GM21390 (cell line): ENCODE measurements at regions not wholly inside any gene's neighbourhood (a gene's known extent, or its start where the extent isn't known, plus 50 kb on each side); places are given as distances from the start of the nearest gene placed in this dataset.

Source experiments
- ATAC-seq: cut with Tn5 transposase; IDR thresholded peaks from one replicate; pipeline ENCODE4 v1.9.1; 2021; ENCODE audit not compliant: unreplicated experiment

DNA sequence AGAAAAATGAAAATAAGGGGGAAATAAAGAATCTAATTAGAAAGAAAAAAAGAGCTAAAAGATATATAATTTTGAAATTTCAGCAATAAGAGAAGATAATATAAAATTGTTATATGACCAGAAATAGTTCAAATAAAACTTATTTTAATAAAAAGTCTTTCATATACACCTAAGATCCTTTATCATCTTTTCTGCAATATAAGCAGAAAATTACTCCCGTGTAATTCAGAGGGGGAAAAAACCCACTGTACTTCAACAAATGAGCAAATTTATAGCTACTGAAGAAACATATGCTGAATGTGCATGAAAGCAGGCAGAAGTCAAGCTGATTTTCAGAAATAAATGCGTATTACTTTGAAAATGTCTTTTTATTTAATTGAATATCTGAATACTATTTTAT lies 771.3 kb downstream of the FAT4 start:
- ATAC-seq, result no peak

DNA sequence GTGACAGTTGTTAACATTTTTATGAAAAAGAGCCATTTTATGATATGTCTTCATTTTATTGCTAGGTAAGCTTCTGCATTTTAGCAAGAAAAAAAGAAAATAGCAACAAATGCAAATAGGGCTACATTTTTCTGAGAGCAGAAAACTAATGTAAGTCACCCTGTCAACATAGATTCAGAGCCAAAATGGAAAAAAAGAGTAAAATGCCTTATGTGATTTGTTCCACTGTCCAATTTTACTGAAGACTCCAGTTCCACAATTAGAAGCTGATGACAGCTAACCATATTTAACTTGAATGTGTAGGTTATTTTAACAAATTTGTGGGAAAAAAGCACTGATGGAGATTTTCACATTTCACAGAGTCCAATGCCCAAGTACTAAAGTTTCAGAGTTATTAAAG lies 772.3 kb downstream of the FAT4 start:
- ATAC-seq, result no peak

DNA sequence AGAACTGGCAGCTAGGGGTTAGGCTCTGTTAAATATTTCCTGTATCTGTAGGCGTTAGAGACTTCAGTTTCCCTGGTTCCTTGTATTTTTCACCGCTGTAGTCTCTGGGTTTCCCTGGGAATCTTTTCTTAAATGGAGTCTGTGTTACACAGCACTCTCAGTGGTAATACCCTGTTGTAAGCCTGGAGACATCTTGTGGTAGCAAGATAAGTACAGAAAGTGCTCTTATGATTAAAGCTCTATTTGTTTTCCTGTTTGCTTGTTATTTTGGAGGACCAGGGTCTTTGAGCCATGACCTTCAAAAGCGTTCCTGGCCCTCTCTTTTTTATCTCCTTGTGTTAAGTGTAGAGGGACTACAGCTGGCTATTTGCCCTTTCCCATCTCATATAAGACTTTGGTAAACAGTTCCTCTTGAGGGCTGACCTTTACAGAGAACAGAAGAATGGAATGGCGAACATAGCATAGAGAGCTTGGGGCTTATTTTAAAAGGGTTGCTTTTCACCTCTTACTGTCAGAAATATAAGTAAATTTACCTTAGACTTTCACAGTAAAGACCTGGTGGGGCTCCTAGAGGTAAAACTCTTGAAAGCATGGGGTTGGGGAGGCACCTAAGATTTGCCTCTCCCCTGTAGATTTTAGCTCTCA lies 782.5 kb downstream of the FAT4 start:
- ATAC-seq, result no peak

DNA sequence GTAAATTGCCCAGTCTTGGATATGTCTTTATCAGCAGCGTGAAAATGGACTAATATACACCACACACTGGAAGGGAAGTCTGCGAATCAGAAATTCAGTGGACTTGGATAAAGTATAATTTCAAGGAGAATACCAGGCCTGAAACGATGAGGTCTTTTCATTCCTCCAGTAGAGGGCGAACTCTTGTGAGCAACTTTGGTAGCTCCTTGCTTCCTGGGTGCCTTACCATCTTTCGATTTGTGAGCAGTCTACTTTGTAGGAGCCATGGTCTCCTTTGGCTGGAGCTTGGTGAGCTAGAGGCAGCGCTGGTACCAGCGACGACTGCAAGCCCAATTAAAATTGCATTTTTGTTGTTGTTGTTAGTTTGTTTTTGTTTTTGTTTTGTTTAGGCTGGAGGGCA lies 791.9 kb downstream of the FAT4 start:
- ATAC-seq, result no peak

DNA sequence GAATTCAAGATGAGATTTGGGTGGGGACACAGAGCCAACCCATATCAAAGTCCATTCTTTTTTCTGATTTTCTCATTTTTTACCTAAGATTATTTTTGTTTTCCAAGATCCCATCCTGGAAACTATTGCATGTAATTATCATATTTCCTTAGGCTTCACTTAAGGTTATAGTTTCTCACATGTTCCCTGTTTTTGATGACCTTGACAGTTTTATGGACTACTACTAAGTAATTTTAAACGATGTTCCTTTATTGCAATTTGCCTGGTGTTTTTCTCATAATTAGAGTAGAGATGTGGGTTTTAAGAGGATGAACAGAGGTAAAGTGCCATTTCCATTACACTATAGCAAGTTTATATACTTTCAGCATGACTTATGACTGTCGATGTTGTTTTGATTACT lies 795.1 kb downstream of the FAT4 start:
- ATAC-seq, result no peak

DNA sequence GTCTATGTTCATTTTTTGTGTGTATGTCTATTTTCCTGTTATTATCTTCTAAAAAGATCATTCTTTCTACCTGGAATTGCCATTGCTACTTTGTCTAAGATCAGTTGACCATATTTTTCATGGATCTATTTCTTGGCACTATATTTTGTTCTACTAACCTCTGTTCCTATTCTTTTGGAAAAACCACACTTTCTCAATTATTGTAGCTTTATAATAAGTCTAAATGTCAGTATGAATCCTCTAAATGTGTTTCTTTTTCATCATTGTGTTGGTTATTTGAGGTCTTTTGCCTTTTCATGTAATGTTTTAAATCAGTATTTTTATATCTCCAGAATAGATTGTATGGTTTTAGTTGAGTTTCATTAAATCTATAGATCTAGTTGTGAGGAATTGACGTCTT lies 798.3 kb downstream of the FAT4 start:
- no peak for ATAC-seq

DNA sequence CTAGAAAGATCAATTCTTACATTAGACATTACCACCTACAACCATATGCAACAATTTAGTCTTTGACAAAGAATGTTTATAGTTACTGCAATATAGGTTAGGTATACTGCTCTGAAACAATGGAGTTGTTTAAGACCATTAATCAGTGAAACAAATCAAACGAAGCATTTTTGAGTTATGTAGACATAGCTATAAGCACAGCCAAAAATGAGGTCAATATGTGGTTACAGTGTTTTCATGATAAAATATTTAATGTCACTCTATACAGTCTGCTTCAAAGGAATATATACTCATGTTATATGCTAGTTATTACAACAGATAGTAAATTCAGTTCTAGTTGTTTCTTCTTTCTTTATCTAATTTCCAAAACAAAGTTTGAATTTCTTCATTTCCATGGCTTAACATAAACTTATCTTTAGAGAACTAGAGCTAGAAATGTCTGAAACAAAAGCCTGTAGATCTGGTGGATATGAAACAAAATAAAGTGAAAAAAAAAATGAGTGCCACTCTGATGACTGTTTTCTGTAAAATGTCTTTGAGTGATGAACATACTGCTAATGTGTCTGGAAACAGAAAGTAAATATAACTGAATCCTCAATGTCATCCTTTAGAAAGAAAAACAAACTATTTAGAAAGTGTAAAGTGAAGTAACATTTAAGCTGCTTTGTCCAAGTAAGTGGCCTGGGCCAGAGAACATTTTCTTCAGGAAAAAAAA lies 809.0 kb downstream of the FAT4 start:
- ATAC-seq, result no peak

DNA sequence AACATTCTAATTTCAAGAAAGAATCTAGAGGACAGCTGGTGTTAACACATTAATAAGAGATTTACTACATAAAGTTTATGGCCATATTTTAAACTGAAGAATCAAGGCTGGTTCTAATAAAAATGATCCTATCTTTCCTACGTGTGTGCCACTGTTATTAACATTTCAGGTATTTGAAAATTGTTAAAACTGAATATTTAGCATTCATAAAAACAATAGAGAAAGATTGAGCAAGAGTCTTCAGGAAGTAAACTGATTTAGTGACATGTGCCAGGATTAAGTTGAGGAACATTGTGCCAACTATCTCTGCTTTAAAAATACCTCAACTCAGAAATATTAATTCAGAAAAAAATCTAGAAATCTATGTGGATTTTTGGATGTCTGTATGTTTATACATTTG lies 810.1 kb downstream of the FAT4 start:
- ATAC-seq, result no peak

DNA sequence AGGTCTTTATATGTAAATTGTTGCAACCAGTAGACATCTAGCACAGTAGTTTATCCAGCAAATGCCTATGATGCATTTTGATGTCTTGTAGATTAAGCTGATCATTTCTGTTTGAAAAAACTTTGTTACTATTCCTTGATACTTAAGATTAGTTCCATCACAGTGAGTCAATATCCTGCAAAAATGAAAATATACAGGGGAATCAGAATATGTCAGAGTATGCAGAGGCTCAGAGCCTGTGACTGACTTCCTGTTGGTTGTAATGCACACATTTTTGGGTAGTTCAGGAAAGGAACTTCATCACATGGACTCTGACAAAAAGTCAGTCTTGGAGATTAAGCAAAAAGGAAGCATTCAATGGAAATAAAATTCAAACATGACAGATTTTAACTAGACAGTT lies 815.5 kb downstream of the FAT4 start:
- ATAC-seq, result no peak

DNA sequence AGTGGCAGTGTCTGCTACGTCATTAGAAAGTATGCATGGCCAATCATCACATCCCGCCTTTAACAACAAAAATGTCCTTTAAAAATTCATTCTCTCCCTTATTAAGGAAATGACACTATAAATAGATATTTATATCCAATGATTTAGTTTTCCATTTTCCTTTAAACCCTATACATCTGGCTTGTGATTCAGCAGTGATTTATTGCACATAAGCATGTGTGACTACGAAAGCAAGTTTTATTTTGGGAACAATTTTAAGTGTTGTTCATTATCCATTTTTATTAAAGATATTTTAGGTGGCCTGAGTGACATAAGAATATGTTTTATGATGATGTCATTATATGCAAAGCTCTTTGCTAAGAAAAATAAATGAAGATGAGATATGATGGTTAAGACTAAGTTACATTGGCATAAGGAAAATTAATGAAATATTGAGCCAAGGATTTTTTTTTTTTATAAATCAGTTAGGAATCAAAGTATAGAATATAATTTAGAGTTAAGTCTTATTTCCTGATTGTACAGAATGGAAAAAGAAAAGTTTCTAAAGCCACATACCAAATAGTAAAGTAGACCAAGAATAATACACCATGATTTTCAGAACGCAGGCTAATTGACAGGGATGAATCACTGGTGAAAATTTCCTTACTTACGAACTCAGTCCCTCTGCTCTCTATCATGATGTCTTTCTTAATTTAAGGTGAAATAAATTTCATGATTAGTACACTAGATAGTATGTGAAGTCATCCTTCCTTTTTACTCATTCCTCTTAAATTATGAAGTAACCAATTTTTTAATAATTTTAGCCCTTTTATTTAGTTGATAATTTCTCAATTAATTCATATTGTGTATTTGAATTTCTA lies 822.4 kb downstream of the FAT4 start:
- no peak for ATAC-seq

DNA sequence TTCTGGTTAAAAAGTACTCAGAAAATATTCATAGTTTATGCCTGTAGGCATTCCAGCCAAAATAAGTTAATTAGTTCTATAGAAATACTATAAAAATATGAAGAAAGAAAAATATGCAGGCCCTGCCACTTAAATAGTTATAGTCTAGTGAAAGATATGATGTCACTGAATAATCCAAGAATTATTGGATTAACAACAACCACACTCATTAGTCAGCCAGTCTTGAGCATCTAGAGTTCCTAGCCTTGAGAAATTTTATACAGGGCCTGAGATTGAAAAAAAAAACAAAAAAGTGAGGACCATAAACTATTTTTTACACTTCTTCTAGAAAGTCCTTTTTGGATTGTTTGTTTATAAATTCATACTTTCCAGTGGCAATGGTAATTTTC lies 823.0 kb downstream of the FAT4 start:
- no peak for ATAC-seq

DNA sequence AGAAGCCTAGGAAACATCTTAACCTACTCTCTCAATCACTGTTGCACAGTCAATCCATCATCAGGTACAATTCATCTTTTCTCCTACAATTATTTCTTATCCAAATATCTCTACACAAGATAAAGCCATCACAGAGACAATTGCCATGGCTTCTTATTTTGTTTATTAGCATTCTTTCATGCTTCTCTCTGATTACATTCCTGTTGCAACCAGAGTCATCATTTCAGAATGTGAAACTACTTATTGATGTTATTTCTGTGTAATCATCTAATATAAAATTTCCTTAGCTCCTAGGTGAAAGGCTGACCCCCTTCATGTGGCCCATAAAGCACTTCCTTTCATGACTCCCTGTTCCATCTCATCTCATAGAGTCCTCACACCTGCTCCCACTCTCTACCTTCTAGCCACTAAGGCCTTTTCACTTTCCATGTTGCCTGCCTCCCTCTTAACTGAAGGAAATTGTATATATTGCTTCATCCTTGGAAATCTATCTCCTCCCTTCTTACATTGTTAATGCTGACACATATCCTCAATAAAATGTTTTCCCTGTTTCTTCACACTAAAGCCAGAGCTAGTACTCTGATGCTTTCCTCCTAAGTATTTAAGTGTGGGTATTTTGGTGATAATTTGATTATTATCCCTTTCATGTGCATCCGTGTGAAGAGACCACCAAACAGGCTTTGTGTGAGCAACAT lies 829.9 kb downstream of the FAT4 start:
- no peak for ATAC-seq

DNA sequence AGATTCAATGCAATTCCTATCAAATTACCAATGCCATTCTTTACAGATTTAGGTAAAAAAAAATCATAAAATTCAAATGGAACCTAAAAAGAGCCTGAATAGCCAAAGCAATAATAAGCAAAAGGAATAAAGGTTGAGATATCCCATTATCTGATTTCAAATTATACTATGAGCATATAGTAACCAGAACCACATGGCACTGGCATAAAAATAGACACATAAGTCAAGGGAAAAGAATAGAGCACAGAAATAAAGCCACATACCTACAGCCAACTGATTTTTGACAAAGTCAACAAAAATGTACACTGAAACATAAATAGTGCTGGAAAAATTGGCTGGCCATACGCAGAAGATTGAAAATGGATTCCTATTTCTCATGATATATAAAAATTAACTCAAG lies 853.7 kb downstream of the FAT4 start:
- ATAC-seq, result no peak

DNA sequence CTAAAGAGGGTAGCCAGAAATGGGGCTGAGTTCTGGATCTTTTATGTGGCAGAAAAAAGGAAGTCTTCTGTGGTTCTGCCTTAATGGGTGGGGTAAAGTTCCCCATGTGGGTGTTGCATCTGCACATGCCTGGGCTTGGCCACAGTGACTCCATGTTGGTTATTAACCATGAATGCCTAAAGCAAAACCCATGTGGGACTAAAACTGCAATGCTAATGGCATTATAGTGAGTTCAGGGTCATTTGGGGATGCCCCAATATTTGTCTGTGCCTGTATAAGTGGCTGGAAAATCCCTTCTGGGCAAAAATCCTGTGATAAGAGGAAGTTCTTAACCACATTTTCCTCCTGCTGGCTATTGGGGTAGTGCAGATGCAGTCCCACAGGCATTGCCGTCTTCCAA lies 857.4 kb downstream of the FAT4 start:
- no peak for ATAC-seq

DNA sequence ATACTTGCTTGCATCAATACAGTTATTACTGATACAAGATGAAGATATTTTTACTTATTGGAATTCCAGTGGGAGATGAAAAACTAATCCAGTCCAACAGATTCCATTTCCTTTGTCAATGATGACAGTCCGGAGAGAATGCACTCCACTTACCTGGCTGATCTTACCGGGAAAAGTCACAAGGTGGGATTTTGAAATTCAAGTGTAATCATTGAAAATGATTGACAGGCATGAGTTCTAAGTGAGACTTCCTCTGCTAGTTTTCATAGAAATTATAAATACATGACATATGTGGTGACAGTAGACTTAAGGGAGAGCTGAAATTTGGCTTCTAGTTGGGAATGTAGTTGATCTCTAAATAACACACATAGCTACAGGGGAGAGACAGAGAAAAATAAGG lies 859.9 kb downstream of the FAT4 start:
- ATAC-seq, result no peak

DNA sequence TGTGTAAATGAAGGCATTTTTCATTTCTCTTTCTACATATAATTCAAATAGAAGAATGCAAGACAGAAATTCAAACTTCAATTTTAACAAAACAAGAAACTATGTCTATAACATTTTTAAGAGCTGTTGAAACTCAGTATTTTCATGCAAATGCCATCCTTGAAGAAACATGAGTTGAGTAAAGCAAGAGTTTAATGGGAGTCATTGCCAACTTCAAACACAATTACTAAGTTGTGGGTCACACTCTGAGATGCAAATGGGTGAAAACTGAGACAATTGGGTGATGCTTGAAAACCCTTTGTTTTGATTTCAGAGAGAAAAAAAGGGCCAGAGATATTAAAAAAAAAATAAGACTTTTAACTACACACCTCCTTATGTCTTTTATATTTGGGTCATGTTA lies 865.9 kb downstream of the FAT4 start:
- no peak for ATAC-seq

DNA sequence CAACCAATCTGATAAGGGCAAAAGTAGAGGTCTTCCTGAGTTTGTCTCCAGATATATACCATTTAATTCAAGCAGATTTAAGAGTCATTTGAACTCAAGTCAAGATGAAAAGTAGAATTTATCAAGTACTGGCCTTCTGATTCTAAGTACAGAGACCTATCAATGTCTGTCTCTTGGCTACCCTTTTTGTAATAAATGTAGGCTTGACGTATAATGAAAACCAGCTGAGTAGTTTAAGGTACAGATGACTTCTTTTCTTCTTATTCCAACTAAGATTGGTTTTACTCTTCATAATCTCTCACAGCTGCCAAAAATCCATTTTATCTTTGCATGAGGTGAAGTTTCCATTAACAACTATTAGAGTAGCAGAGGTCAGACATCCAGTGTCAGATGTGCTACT lies 867.6 kb downstream of the FAT4 start:
- no peak for ATAC-seq

DNA sequence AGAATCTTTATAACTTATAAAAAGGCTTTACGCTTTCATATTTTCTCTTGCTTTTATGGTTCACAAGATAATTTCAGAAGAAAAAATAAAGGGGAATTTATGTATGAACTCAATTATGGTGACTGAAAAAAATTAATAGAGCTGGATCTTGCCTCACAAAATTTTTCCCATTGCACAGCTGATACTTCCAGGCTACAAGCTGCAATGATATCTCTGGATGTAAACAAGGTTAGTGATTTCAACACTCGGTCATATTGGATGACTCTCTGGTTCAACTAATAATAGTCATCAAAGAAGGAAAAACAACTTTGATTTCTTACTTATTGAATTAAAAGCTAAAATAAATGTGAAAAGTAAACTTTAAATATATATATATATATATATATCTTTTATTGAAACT lies 868.0 kb downstream of the FAT4 start:
- ATAC-seq, result no peak

DNA sequence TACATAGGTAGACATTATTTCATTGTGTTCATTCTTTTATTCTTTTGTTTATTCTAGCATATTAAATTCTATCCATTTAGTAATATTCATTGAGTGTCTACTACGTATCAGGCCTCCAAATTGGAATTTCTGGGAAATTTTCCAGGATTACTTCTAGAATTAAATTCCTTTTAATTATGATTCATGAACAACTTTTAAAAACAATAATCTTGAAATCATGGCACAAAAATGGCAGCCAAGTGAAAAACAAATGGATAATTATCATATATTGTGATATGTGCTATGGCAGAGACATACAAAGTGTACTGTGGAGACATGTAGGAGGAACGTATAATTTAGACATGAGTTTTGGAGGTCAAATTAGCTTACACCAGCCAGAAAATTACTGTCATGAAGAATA lies 868.5 kb downstream of the FAT4 start:
- ATAC-seq, result no peak

DNA sequence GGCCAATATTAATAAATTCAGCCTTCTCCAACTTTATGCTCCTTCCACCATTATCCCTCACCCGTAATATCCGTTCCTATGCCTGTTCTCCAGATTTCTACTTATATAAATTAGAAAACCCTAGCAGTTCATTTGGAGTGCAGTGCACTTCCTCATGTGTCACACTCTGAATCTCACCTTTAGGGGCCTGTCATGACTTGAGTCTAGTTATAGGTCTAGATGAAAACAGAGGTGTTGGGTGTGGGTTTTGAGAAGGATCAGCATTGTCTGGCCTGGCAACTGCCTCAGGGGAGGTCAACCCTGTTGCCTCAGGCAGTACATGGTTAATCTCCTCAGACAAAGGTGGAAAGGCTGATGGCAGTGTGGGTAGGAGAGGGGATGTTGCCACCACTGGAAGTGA lies 876.8 kb downstream of the FAT4 start:
- no peak for ATAC-seq

DNA sequence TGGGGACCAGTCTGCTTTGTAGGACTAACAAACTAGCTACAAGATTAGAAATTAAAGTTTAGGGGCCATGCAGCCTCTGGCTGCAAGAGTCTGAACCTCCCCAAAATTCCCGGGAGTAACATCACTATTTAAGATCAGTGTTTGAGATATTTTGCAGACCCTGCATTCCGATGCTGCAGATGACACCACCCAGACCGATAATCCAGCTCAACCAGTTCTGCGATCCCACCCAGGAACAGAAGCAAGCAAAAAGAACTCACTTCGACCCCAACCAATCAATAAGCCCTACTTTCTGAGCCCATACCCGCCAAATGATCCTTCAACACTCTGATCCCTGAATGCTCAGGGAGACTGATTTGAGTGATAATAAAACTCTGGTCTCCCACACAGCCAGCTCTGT lies 877.8 kb downstream of the FAT4 start:
- no peak for ATAC-seq
